ENCODE measurements at regions not wholly inside any gene's neighbourhood (a gene's known extent, or its start where the extent isn't known, plus 50 kb on each side); places are given as distances from the start of the nearest gene placed in this dataset.

DNA sequence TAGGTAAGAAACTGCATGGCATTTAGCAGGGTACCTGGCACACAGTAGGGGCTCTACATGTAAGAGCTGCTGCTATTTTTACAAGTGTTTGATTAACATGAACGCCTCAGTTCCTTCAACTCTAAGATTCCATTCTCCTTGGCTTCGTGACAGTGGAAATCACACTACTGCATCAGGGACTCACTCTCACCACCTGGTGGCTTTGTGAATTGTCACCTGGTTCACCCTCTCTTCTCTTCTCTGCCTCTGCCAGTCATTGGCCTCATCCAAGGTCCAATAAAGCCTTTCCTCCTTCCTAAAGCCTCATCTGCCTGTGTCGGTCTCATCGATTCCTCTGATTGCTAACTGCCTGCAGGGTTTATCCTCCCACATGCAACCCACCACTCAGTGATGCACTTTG lies 476.4 kb downstream of the VRK1 start:
- no peak for DNase-seq

DNA sequence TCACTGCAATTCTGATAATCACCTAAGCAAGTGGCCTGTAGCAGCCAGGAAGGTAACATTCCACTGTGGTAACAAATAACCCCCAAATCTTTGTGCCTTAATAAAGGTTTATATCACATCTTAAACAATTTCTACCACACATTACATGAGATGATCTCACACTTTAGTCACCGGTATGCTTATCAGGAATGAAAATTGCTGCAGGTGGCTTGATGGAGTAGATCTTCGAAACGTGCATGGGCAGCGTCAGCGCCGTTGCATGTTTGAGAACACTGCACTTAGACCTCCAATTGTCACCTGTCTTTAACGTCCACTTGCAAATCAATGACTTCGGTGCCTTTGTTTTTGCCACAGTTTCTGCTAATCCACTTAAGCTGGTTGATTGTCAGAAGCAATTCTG lies 477.4 kb downstream of the VRK1 start:
- no peak for DNase-seq

DNA sequence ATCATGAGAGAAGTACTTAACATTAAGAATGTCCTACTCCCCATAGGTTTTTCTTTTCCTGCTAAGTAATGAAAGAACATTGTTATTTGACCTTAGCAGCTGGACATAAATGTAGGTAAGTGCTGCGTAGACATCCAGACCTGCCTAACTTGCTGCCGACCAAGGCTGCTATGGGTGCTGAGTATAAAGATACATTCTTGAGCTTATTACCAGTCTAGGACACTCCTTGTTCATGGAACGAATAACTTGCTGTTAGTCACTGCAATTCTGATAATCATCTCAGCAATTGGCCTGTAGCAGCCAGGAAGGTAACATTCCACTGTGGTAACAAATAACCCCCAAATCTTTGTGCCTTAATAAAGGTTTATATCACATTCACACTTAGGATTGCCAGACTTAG lies 478.1 kb downstream of the VRK1 start:
- DNase-seq, result no peak

DNA sequence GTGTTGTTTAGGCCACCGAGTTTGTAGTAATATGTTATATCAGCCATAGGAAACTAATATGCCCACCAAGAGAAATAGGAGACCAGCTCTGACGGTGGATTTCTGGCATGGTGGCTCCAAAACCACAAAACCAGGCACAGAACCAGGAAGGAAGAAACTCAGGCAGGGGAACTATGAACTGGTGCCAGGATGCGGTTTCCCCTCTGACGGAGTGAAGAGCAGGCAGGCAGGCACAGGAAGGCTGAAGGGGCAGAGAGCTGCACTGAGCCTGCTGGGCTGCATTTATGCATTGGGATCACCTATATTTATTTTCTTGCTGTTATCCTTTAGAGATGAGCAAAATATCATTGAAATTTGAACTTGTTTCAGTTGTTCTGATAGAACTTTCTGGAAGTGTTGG lies 479.4 kb downstream of the VRK1 start:
- DNase-seq, result no peak

DNA sequence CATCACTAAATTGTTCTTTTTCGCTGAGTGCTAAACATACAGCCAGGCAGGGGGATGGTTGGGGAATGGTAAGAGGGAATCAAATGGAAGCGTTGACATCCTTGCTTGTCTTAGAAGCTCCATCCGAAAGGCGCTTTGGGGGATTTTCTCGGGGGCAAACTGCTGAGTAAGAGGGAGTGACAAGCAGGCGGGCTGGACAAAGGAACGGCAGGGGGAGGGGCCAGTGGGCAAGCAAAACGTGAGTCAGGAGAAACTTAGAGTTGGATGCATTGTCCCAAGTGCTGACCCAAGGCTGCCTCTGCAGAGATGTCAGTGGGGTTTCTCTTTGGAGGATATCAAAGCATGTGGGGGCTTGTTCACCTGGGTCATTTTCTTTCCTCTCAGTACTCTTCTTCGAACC lies 480.5 kb downstream of the VRK1 start:
- no peak for DNase-seq

DNA sequence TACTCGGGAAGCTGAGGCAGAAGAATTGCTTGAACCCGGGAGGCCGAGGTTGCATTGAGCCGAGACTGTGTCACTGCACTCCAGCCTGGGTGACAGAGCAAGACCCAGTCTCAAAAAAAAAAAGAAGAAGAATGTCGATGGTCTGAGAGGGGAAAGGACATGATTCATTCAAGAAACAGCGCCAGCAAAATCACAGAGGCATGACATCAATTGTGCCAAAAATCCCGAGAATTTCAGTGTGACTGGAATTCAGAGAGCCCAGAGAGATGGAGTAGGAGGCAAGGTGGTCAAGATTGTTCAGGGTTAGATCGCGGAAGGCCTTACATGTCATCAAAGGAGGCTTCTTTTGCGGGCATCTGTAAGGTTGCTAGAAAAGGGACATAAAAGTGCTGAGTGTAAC lies 483.3 kb downstream of the VRK1 start:
- DNase-seq, result no peak

DNA sequence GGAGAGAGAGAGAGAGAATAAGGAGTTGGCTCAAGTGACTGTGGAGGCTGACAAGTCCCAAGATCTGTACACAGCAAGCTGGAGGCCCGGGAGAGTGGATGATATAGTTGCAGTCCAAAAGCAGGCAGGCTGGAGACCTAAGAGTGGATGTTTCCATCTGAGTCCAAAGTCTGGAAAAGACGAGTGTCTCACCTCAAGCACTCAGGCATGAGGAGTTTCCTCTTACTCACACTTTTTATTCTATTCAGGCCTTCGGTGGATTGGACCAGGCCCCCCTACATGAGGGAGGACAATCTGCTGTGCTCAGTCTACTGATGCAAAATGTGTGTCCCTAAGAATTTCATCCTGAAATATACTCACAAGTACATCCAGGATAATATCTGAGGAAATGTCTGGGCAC lies 484.6 kb downstream of the VRK1 start:
- no peak for DNase-seq

DNA sequence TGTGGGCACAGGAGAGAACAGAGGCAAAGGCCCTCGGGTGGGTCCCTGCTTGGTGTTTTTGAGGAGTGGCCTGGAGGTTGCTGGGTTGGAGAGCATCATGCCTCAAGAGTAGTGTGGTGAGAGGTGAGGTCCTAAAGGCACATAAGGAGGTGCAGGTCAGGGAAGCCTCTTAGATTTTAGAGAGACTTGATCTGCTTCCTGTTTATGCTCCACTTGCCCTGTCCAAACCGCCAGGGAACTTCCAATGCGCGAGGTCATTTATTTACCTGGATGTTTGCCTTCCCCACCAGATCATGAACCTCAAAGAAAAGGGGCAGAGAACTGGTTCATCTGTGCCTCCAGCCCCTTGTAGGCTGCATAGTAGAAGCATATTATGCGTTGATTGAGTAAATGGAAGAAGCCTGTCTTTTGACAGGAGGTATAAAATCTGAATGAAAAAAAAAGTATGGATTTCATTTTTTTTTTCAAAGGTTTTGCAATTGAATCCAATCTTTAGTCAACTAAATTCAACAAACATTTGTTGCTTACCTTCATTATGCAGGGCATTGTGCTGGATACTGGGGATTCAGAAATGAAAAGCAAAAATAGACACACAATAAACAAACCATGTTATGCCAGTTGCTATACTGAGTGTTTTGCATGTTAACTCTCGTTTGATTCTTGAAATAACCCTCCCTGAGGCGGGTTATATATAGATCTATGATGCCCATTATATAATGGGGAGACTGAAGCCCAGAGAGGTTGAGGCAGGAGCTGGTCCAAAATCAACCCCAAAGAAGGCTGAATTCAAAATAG lies 485.2 kb downstream of the VRK1 start:
- no peak for DNase-seq

DNA sequence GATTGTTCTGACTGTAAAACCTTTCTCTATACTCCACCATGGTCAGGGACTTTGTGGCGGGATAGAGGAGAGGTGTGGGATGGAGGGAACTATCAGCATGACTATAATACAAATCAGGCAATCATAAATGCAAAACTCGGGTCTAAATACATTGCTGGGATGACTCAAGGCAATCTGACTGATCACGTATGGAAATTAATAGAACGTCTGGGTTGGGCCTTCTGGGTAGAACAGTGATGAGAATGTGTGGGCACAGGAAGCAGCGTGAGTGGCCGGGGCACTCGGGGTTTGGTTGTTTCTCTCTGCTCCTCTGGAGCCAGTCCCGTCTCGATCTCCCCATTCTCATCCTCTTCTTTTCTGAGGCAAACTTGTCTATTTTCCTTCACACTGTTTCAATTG lies 485.8 kb downstream of the VRK1 start:
- no peak for DNase-seq

DNA sequence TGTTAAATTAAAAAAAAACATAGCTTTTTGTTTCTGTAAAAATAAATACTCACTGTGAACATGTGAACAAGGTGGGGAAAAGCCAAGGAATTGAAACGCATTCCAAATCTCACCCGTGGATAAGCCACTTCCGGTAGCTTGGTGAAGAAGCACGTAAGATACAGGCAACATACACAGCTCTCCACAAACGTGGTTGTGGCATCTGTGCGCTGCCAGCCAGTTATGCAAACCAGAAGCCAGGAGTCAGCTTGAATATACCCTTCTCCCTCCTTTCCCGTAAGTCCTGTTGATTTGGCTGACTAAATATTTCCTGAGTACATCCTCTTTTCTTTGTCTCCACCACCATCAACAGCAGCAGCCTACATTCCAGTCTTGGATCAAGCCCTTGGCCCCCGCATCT lies 486.2 kb downstream of the VRK1 start:
- DNase-seq, result no peak

DNA sequence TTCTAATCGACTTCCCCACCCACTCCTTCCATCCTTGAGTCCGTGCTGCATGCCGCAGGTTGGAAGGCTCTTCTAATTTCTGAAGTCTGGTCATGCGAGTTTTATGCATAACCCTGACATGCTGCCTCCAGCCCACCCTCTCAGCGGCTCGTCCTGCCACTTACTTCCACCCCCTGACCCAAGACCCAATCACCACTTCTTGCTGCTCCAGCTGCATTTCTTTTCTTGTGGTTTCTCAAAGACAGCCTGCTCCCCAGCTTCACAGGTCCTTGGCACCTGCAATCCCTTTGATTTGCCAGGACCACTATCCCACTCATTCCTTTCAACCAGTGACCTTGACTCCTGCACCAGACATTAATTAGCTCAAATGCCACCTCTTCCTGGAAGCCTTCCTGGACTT lies 486.7 kb downstream of the VRK1 start:
- no peak for DNase-seq

DNA sequence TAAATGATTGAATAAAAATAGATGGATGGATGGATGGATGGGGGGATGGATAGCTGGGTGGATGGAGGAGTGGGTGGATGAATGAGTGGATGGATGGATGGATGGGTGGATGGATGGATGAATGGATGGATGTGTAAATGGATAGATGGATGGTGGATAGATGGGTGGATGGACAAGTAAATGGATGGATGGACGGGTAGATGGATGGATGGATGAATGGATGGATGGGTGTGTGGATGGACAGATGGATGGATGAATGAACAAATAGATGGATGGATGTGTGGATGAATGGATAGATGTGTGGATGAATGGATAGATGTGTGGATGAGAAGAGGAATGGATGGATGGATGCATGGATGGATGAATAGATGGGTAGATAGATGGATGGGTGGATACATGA lies 490.8 kb downstream of the VRK1 start:
- no peak for DNase-seq

DNA sequence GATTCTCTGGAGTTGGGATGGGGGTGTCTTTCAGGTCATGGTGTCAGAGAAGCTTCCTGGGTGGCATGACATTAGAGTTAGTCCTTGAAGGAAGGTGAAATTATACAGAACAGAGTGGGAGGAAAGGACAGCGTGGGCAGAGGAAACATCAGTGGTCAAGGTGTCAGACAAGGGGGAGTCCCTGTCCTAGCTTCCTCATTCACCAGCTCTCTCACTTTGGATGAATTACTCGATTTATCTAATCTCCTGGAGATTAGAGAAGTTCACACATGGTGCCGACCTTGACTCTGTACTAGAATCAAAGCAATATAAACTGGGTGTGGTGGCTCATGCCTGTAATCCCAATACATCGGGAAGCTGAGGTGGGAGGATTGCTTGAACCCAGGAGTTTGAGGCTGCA lies 492.9 kb downstream of the VRK1 start:
- DNase-seq, result no peak

DNA sequence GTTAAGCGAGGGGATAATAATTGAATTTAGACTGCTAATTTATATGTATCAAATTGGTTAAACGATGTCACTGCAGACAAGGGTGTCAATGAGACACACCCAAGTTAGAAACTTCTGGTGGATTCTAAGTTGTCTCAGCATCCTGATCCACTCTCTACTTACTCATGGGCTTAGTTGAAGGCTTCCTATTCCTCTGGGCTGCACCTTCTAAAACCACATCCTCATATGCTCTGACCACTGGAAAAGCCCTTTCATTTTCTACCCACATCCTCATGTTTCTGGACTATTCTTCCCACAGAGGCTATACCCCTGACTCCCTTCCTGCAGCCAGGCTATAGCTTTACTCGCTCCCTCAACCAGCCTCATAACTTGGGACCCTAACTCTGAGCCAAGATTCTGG lies 493.8 kb downstream of the VRK1 start:
- DNase-seq, result no peak

DNA sequence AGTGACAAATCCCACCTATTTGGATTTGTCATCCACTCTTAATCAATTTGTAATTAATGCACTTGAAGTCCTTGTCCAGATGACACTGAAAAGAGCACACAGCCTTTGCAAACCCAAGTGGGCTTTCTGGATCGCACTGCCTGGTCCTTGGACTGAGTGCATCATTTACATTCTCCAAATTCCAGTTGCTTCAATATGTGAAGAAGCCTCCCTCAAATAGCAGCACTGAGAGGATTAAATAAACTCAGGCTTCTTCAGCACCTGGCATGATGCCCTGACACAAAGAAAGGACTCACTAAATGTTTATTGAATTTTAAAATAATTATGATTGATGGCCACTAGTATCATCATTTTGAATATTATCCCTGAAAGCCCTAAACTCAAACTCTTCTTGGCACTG lies 496.5 kb downstream of the VRK1 start:
- no peak for DNase-seq

DNA sequence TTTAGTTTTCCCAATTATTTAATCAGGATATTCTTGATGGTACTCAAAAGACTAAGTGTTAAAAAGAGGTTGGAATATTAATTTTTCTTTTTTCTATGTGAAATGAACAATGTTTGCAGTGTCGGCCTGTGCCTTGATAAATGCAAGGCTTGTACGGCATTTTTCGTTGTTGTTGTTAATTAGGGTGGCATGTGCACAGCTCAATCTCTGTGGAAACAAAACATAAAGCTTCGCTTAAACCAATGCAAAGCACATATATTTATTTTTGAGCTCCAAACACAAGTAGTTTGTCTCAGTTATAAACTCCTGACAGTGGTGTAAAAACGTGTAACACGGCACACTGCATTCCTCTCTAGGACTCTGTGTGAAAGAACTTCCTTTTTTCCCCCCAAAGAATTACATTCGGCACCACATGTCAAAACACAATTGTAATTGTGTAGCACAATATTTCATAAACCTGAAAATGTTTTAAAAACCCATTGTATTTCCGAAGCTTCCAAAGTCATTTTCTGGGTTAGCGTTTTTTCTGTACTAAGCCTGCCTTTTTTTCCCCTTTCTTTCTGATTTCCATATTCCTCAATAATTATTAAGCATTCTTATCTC lies 498.0 kb downstream of the VRK1 start:
- no peak for DNase-seq

DNA sequence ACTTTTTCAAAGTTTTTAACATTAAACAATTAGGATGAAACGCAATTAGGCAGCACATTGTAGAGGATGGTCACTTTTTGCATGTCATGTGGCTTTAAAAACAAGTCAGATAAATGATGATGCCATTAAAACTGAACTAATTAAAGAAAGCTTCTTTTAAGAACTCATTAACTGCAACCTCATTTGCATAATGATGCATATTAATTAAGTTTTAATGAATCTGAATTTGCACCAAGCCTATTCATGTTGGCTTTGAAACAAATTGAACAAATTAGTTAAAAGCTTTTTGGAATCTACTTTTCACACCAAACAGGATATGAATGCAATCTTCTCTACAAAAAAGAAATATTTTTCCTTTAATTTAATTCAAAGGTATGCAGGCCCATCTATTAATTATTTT lies 499.0 kb downstream of the VRK1 start:
- no peak for DNase-seq

DNA sequence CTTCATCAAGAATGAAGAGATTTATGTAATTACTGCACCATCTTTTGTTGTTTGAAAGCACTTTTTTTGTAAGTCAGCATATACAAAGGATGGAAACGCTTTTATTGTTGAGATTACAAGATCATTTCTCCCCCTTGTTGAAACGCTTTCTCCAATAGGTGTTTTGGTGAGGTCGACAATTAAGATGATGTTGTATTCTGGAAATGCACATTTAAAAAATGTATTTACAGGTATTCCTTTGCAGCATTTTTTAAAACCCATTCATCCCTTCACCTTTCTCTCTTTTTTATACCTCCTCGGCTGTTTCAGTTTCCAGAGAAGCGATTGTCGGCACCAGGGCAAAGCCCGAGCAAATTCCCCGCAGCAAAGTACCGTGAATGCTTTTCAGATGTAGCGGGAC lies 499.9 kb downstream of the VRK1 start:
- DNase-seq, result no peak

DNA sequence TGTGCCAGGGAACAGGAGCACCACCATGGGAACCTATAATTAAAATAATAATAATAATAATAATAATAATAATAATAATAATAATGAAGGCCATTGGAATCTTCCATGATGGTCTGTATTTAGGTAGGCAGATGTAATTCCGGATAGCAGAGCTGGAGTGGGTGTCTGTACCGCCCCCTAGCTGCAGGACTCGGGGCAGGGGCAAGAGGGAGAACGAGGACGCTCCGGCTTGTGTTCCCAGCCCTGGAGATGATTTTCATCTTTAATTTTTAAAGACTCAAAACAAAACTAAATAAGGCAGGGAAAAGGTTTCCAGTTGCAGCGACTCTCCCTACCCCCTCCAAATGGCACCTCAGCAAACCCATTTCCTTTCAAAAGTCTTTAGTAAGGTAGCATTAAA lies 501.1 kb downstream of the VRK1 start:
- DNase-seq, result no peak

DNA sequence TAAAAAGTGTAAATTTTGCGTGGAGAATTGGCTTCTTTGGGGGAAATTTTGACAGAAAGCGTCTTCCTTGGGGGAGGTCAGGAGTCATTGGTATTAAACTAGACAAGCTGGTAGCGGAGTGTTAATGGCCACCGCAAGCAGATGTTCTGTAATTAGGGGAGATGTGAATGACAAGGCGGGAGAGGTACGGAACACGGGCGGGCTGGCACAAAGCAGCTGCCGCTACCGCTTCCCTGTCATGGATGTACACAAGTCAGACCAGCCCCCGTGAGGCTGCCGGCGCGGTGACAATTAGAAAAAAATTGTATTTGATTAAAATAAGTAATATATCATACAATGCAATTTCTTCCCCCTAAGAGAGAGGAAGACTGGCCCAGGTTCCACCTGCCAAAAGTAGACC lies 501.6 kb downstream of the VRK1 start:
- DNase-seq, result no peak

DNA sequence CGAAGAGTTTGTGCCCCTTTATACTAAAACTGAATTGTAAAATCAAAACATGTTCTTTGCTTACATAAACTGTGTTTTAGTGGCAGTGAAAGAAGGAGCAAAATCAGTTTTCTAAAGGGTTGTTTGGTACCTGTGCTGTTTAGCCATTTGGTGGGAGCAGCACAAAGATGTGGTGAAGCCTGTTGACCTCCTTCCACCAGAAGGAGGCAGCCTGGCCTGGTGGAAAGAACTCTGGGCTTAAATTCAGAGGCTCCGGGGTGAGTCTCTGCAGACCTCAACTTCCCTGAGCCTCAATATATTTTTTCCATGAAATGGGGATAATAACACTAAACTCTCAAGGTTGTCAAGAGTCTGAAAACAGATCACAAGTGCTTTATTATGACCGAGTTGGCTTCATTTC lies 502.5 kb downstream of the VRK1 start:
- no peak for DNase-seq

DNA sequence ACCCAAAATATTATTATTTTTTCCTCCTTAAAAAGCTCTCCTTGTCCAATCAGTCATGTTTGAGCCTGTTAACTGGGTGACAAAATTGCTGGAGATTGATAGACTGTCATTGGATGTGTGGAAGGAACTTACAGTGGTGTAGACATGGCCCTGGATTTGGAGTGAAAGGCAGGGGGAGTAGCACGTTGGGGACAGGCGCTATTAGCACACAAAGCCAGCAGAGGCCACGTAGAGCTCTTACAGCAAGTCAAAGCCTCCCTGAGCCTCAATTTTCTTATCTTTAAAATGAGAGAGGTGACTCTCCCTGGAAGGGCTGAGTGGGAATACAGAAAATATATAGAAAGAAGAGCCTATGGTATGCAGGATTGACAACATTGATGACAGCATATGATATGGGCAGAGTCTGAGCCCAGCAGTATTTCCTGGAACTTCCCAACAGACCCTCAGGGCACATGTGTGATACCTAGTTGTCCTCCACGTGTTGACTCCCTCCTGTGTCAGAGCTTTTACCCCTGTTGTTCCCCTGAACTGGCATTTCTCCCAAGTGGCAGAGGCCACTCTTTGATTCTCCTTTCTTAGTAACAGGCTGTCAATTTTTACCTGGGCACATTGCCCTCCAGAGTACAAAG lies 504.9 kb downstream of the VRK1 start:
- no peak for DNase-seq

DNA sequence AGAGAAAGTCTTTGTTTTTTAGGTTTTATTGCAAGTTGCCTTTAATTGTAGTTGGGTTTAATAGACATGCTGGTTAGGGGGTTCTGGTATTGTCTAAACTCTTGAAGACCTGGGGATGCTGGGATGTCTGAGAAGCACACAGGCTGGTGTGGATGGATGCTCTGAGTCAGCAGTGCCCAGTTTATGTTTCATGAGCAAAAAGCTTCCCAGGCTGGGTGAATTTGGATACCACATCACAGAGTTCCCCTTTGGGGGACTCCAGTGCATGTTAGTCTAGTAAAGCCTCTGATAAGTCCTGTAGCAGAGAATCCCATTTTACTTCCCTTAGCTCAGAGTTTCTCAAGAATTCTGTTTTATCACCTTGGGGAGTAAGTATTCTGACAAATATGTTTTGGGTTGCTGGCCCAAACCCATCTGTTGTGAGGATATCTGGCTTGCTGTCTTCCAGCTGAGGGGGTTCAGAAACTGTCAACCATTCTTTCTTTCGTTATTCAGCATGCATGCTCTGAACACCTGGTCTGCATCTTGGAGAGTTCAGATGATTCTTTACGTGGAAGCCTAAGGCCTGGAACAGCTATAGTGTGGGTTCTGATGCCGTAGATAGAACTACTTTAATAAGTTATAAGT lies 509.1 kb downstream of the VRK1 start:
- DNase-seq, result no peak

DNA sequence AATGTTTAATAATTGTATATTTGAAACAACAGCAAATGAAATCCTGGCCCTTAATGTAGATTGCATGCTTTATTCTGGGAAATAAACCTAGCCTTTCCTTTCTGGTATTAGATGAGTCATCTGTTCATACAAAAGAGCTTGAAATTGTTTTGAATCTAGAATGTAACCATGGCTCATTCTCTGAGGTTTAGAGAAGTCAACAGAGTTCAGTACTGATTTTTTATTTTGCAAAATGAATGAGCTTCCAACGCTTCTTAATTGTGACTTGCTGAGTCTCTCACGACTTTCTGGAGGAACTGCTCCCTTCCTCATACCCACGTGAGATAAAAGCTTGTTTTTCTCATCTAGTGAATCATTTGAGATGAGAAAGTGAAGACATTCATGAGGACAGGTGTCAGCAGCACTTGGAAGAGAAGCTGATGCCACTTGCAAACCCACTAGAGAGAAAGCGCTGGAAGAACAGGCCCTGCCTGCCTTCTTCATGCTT lies 509.6 kb downstream of the VRK1 start:
- no peak for DNase-seq

Data from OCI-M1 (cell line).